Medulla oblongata (tissue), 1 donor: ENCODE measurements at regions not wholly inside any gene's neighbourhood (a gene's known extent, or its start where the extent isn't known, plus 50 kb on each side); places are given as distances from the start of the nearest gene placed in this dataset.
"Not testable (repeated sequence)": the region's sequence is repeated elsewhere in the genome, so short reads cannot be mapped to it uniquely, and the experiment has no call there.

Experiments used
- DNase-seq: peaks from one replicate; pipeline ENCODE4 v3.0.0-alpha.2; 2015; ENCODE audit errors: extremely low spot score

DNA sequence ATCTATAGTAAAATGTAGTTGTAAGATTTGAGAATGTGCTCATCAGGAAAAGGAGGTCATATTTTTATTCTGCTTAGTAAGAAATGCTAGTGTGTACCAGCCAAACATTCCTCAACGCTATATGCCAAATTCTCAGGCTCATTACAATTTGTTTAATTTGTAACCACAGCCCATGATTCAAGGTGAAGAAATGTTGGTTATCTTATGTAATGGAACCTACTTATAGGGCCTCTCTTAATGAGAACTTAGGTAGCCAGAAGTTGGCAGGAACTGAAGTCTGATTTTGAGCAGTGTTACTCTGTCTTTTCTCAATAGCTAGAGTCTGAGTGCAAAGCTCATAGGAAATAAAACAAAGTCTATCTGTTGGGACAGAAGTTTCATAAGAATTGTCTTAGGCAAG lies 595.0 kb downstream of the GLUD2 start:
- no peak for DNase-seq

DNA sequence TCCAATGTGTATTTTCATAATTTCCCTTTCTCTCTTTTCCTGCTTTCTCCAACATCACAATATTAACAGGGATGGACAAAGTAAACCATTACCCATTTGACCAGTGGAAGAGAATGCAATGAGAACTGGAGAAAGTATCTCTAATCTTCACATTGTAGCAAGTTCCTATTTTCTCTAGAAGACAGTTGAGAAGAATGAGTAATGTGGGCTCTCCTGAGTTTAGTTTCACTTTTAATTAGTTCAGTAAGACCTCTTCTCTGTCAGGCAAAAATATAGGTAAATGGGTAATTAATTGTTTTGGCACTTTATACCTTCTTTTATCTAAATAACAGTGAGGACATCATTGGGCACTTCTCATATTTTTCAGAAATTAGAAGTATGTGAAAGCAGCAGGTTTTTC lies 602.0 kb downstream of the GLUD2 start:
- DNase-seq: no peak

DNA sequence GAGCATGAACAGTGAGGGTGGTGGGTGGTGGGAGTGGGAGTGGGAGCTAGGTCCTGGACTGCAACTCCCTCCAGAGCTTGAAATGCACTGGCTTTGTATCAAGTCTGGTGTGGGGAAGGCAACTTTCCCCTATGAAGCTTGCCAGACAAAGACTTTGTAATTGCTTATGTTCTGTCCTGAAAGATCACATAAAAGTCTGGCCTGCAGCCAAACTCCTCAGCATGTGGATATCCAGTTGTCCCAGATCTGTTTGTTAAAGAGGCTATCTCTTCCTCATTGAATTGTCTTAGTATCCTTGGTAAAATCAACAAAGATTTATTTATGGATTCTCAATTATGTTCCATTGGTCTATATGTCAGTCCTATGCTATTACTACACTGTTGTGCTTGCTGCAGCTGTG lies 607.9 kb downstream of the GLUD2 start:
- no peak for DNase-seq

DNA sequence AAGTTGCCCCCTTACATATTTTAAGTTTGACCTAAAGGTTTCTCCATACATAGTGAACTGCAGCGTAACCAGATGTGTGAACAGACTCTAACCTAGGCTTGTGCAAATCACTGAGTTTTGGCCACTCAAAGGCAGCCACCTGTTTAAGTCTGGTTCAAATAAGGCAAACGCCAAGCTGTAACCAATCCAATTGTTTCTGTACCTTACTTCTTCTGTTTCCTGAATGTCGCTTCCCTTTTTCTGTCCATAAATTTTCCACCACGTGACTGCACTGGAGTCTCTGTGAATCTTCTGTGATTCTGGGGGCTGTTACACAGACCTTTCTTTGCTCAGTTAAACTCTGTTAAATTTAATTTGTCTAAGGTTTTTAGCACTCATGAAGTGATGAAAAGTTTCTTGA lies 618.8 kb downstream of the GLUD2 start:
- peak; percentile 1 for DNase-seq

DNA sequence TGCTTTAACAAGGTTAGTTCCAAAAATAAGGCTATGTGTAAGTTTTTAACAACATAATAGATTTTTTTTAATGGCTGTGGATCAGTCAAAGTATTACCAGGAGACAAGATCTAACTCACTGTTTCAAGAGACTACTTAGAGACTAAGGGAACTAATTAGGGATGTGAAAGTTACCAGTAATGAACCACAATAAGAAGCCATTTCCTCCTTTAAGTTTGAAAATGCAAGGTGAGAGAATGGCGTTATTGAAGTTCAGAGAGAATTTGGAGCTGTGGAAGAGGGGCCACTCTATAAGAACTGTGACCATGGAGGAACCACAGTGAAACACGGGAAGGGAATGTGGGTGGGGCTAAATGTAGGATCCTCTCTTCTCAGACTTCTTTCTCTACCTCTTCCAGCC lies 624.2 kb downstream of the GLUD2 start:
- no peak for DNase-seq

DNA sequence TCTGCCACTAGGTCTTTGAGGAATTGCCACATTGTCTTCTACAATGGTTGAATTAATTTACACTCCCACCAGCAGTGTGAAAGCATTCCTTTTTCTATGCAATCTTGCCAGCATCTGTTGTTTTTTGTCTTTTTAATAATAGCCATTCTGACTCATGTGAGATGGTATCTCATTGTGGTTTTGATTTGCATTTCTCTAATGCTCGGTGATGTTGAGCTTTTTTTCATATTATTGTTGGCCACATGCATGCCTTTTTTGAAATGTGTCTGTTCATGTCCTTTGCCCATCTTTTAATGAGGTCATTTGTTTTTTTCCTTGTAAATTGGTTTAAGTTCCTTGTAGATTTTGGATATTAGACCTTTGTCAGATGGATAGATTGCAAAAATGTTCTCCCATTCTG lies 661.8 kb downstream of the GLUD2 start:
- DNase-seq: not testable (repeated sequence)

DNA sequence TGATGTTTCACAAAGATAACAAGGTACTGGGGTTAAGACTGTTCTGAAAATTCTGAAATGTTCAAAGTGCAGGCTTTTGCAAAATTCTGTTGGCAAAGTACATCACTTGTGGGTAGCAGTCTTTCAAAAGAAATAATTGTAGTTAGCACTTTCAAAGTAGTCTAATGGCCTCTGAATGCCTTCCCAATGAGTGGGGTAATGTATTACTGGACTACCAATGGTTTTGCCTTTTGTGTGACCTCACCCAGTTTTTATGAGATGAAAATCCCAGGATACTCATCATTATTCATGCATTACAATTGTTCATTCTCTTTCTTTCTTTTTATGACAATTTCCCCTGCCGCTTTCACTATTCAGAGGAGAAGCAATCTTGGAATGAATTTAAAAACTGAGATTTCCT lies 686.1 kb downstream of the GLUD2 start:
- DNase-seq: no peak

DNA sequence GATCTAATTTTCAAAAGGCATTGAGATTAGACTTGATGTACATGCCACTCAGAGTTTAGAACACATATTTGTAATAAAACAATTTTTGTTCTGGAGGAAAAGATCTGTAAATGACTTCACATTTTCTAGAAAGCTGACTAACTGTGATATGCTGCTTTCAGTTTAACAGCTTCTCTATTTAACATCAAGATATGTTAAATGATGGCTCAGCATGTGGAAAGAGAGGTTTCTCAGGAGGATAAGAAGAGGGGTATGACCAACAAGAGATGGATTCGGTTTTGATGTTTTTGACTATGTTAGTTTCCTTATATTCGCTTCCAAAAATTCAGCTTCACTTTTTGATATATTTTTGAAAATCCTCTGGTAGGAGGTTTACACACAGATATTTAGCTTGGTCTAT lies 698.7 kb downstream of the GLUD2 start:
- DNase-seq: no peak

DNA sequence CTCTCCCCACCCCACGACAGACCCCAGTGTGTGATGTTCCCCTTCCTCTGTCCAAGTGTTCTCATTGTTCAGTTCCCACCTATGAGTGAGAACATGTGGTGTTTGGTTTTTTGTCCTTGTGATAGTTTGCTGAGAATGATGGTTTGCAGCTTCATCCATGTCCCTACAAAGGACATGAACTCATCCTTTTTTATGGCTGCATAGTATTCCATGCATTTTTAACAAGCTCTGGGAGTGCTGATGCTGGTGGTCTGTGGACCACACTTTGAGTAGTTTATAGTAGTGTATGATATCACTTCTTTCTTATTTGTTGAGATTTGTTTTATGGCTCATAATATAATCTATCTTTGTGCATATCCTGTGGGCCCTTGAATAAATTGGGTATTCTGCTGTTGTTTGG lies 706.2 kb downstream of the GLUD2 start:
- DNase-seq: not testable (repeated sequence)

DNA sequence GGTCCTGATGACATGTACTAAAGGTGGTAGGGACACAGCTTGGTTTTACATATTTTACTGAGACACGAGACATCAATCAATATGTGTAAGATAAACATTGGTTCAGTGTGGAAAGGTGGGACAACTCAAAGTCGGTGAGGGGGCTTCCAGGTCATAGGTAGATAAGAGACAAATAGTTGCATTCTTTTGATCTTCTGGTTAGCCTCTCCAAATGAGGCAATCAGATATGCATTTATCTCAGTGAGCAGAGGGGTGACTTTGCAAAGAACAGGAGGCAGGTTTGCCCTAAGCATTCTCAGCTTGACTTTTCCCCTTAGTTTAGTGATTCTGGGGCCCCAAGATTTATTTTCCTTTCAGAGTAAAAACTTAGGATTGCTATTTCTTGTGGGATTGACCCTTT lies 706.9 kb downstream of the GLUD2 start:
- no peak for DNase-seq

DNA sequence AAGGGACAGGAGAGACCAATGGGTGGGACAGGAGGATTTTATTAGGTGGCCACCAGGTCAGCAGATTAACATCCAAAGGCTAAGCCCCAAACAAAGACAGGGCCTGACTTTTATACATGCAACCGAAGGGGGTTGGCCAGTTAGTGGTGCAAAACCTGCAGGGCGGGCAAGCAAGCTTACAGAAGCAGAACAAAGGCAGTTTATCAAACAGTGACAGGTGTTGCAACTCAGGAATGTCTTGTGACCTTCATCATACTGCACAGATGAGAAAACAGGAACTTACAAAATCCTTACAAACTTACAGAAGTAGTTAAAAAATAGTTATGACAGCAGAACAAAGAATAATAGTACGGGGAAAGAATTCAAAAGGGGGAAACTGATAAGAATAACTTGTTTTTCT lies 708.1 kb downstream of the GLUD2 start:
- DNase-seq: no peak

DNA sequence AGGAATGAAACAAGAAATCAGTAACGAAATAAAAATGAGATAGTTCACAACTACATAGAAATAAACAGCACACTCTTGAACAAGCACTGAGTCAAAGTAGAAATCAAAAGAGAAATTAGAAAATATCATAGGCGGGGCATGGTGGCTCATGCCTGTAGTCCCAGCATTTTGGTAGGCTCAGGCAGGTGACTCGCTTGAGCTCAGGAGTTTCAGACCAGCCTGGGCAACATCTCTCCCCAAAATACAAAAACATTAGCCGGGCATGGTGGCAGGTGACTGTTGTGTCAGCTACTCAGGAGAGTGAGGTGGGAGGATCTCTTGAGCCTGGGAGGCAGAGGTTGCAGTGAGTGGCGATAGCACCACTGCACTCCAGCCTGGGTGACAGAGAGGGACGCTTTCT lies 714.4 kb downstream of the GLUD2 start:
- no peak for DNase-seq

DNA sequence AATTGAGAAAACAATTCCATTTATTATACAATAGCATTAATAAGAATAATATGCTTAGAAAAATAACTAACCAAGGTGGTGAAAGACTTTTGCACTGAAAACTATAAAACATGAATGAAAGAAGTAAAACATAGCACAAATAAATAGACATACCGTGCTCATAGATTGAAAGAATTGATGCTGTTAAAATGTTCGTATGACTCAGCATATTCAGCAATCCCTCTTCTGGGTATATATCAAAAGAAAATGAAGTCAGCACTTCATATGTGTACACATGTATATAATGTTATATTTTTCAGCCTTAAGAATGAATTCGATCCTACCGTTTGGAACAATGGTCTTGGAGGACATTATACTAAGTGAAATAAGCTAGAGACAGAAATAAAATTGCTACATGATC lies 716.3 kb downstream of the GLUD2 start:
- no peak for DNase-seq

DNA sequence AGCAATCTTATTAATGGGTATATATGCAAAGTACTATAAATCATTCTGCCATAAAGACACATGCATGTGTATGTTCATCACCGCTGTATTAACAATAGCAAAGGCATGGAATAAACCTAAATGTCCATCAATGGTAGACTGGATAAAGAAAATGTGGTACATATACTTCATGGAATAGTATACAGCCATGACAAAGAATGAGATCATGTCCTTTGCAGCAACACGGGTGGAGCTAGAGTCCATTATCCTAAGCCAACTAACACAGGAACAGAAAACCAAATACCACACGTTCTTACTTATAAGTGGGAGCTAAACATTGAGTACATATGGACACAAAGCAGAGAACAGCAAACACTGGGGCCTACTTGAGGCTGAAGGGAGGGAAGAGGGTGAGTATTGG lies 720.8 kb downstream of the GLUD2 start:
- not testable (repeated sequence) for DNase-seq

DNA sequence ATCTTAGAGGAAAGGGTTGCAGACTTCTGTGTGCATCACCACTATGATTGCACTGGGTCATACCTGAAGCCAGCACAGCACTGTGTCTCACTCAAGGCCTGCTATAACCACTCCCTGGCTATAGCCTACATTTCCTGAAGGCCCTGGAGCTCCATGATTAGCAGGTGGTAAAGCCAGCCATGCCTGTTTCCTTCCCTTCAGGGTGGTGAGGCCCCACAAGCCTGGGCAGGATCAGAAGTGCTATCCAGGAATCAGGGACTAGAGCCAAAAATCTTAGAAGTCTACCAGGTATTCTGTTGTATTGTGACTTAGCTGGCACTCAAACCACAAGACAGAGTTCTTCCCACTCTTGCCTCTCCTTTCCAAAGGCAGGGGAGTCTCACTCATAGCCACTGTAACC lies 734.6 kb downstream of the GLUD2 start:
- no peak for DNase-seq

DNA sequence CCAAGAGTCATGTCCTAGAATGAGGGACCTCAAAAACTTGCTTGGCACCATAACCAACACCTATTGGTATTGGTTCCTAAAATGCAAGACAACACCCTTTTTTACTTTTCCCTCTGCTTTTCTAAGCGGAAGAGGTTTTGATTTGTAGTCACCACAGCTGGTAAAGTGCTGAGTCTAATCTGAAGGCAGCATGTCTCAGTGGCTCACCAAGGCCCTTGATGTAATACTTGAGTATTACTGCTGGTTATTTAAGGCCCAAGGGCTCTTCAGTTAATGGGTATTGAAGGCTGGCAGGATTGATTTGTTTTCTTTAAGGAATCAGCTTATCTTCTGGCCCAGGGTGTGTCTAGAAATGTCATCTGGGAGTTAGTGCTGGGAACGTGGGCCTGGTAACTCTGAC lies 735.1 kb downstream of the GLUD2 start:
- DNase-seq: no peak

DNA sequence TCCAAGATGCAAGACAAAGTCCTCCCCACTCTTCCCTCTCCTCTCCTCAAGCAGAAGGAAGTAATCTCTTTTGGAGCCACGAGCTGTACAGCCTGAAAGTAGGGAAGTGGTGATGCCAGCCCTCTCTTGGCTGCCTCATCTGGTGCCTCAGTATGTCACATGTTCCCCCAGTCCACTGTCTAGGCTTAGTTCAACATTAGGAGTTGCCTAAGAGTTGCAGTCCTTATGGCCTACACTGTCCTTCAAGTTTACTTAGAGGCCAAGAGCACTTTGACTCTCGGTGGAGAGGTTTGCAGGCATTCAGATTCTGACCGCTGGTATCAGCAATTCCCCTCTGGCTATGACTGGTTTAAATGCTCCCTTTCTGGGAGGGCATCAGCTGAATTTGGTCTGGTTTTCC lies 735.6 kb downstream of the GLUD2 start:
- no peak for DNase-seq

DNA sequence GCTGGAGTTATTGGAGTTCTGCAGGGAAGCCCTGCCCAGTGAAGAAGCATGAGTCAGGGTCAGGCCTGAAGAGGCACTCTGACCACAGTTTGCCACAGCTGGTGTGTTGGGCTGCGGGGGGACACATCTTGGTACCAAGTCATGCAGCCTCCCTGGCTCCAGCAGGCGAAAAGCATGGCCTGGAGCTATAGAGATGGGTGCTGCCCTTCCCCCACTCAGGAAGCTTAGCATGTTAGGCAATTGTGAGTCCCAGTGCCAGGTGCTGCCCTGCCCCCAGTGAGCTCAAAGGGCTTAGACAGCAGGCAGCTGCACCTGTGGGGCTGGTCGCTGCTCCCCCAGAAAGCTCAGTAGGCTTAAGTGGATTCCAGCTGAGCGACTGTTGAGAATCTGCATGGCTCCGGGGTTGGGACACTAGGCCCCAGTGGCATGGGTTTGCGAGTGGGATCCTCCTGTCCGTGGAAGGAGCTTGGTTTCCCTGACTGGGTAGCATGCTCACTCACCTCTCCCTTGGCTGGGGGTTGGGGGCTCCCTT lies 755.5 kb downstream of the GLUD2 start:
- no peak for DNase-seq

DNA sequence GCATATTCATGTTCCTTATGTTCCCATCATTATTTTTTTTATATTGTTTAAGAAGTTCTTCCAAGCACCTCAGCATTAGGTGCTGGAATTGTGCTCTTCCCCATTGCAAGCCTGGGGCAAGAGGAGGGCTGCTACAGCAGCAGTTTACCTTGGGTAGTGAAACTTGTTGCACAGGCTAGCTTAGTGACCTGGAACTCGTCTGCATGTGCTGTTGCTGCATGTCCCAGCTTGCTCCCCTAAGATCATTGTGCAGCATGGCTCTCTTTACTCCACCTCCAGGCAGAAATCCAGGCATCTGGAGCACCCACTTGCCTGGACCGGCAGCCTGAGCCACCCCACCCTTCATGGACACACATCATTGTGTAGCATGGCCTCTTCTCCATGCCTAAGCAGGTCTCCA lies 776.0 kb downstream of the GLUD2 start:
- DNase-seq: no peak

DNA sequence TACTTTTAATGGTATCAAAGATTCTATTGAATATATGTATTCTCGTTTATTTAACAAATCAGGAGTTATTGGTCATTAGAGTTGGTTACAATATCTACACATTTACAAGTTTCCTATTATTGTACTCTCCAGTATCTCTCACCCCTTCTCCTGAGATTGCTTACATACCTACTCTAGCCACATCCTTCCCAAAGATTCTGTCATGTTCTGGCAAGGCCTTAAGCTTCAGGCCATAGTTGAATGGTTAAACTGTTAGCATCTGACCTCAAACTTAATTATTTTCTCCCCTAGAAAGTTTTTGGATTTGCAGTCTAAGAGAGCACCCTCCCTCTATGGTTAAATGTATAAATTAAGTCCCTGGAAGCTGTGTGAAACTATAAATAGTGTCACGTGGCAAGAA lies 784.2 kb downstream of the GLUD2 start:
- no peak for DNase-seq

DNA sequence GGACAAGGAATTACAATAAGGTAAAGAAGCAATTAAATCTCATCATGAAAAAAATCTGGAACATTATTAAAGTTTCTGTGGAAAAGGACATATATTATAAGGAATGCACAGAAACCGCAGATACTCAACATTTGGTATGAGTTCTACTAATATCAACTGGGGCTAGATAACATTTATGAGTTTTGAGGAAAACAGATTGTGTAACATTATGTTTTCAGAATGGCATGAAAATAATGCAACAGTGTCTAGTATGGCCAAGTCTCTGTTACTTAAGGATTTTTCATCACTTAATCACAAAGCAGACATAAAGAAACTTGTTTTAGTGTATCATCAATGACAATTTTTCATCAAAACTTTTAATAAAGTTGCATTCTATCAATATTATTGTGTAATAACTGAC lies 785.0 kb downstream of the GLUD2 start:
- no peak for DNase-seq

DNA sequence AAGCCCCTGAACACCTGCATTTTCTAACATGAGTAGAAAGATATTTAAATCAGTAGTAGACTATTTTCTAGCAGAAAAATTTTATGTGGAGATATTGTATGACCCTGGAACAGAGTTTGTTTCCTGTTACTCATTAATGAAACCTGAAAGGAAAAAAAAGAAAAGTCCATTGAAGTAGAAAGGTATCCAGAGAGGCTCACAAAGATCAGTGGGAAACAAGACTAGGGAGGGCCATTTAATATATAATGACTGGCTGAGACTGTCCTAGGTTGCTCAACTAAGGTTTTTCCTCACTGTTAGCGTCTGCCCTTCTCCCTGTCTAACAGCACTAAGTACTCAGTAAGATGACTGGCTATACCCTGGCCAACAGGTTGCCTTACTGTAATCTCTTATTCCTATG lies 788.6 kb downstream of the GLUD2 start:
- no peak for DNase-seq

DNA sequence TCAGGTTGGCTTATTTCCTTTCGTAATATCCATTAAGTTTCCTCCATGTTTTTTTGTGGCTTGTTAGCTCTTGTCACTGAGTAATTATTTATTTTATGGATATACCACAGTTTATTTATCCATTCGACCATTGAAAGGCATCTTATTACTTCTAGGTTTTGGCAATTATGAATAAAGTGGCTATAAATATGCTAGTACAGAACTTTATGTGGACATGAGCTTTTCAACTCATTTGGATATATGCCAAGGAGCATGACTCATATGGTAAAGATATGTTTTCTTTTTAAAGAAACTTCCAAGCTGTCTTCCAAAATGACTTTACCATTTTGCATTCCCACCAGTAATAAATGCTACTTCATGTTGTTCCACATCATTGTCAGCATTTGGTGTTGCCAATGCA lies 803.6 kb downstream of the GLUD2 start:
- DNase-seq: no peak

DNA sequence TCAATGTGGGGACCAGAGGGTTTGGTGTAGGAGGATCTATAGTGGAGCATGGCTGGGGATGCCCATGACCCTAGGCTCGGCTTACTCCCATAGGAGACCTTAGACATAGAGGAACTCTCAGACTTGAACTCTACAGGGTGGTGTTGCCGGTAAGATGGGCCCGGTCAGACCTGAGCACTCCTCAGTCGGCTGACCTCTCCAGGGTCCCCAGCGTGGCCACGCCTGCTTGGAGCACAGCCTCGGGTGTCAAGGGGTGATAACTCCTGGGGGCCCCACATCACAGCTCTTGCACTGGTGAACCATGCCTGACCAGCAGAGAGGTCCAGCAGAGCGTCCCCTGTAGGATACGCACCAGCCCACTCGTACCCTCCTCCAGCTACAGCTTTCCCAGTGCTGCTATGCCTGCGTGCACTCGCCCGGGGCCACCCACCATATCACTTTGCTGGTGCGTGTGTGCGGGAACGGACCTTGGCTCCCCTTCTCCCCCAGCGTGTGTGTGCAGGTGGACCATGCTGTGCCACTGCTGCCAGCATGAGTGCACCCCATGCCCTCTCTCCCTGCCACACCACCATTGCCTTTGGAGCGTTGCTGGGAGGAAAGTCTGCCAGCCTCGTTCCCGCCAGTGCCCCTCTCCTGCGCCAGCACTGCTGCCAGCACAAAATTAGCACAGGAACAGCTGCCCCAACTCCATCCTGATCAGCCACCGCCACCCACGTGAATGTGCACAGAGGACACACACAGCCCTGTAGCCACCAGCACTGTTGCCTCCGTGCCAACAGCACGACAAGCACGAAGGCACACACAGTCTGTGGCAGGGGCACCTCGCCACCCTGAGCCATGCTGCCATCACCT lies 806.6 kb downstream of the GLUD2 start:
- no peak for DNase-seq
